ENCODE measurements at regions not wholly inside any gene's neighbourhood (a gene's known extent, or its start where the extent isn't known, plus 50 kb on each side); places are given as distances from the start of the nearest gene placed in this dataset.

- peak; percentile 66 for DNase-seq (ENCODE audit: low read depth)
- TF ChIP-seq CTCF (conservative IDR thresholded peaks at IDR 0.05; ENCODE audit: control insufficient read depth, insufficient read depth, low read depth, low read length) = no peak
These were observed 302.5 kb downstream of the BMPER start for GRCh38 chr7:34207810-34208209.

GRCh38 chr7:34208878-34209621, 303.7 kb downstream of the BMPER start:
- peak; percentile 85 for DNase-seq (ENCODE audit: low read depth)
- TF ChIP-seq CTCF (conservative IDR thresholded peaks at IDR 0.05; ENCODE audit: control insufficient read depth, insufficient read depth, low read depth, low read length) = no peak
- H3K4me3 ChIP-seq (ENCODE audit: control insufficient read depth, low read depth, low read length) = no peak overlapping the region

More at GRCh38 chr7:34207810-34208209, 302.5 kb downstream of the BMPER start:
- H3K4me3 ChIP-seq (ENCODE audit: control insufficient read depth, low read depth, low read length) = no peak overlapping the region

GRCh38 chr7:34211018-34211417, 305.7 kb downstream of the BMPER start:
- H3K4me3 ChIP-seq (ENCODE audit: control insufficient read depth, low read depth, low read length) = no peak overlapping the region
- no peak for TF ChIP-seq CTCF (conservative IDR thresholded peaks at IDR 0.05; ENCODE audit: control insufficient read depth, insufficient read depth, low read depth, low read length)
- DNase-seq (ENCODE audit: low read depth) = no peak

- no peak overlapping the region for H3K4me3 ChIP-seq (ENCODE audit: control insufficient read depth, low read depth, low read length)
- no peak for TF ChIP-seq CTCF (conservative IDR thresholded peaks at IDR 0.05; ENCODE audit: control insufficient read depth, insufficient read depth, low read depth, low read length)
- no peak for DNase-seq (ENCODE audit: low read depth)
These were observed 312.6 kb downstream of the BMPER start for GRCh38 chr7:34217972-34218371.

- DNase-seq (ENCODE audit: low read depth) = no peak
- TF ChIP-seq CTCF (conservative IDR thresholded peaks at IDR 0.05; ENCODE audit: control insufficient read depth, insufficient read depth, low read depth, low read length) = no peak
- H3K4me3 ChIP-seq (ENCODE audit: control insufficient read depth, low read depth, low read length) = no peak overlapping the region
These were observed 313.9 kb downstream of the BMPER start for GRCh38 chr7:34219153-34219718.

GRCh38 chr7:34220506-34221185, 315.3 kb downstream of the BMPER start:
- no peak for TF ChIP-seq CTCF (conservative IDR thresholded peaks at IDR 0.05; ENCODE audit: control insufficient read depth, insufficient read depth, low read depth, low read length)
- H3K4me3 ChIP-seq (ENCODE audit: control insufficient read depth, low read depth, low read length) = no peak overlapping the region
- no peak for DNase-seq (ENCODE audit: low read depth)

Measured in fibroblast of mammary gland (primary cell).